ENCODE measurements at regions not wholly inside any gene's neighbourhood (a gene's known extent, or its start where the extent isn't known, plus 50 kb on each side); places are given as distances from the start of the nearest gene placed in this dataset.

- TF ChIP-seq, protein P1, sequence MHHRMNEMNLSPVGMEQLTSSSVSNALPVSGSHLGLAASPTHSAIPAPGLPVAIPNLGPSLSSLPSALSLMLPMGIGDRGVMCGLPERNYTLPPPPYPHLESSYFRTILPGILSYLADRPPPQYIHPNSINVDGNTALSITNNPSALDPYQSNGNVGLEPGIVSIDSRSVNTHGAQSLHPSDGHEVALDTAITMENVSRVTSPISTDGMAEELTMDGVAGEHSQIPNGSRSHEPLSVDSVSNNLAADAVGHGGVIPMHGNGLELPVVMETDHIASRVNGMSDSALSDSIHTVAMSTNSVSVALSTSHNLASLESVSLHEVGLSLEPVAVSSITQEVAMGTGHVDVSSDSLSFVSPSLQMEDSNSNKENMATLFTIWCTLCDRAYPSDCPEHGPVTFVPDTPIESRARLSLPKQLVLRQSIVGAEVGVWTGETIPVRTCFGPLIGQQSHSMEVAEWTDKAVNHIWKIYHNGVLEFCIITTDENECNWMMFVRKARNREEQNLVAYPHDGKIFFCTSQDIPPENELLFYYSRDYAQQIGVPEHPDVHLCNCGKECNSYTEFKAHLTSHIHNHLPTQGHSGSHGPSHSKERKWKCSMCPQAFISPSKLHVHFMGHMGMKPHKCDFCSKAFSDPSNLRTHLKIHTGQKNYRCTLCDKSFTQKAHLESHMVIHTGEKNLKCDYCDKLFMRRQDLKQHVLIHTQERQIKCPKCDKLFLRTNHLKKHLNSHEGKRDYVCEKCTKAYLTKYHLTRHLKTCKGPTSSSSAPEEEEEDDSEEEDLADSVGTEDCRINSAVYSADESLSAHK (CRISPR knock-in tag; IDR thresholded peaks at IDR 0.05; ENCODE audit: borderline replicate concordance), result no peak
- TF ChIP-seq SMARCE1 (IDR thresholded peaks at IDR 0.05; ENCODE audit: borderline replicate concordance), result no peak
- TF ChIP-seq AGO1 (IDR thresholded peaks at IDR 0.05; ENCODE audit: low read depth, low read length, poor library complexity, severe bottlenecking), result no peak
- TF ChIP-seq GTF2F1 (IDR thresholded peaks at IDR 0.05; ENCODE audit: low read length), result no peak
- TF ChIP-seq ATF4 (CRISPR knock-in tag; IDR thresholded peaks at IDR 0.05), result 0 out of 4 replicates have a peak, but pooled peaks of 1 of the 2 experiments have one; percentile 57
- no peak for TF ChIP-seq YEATS2 (CRISPR knock-in tag; IDR thresholded peaks at IDR 0.05; ENCODE audit: borderline replicate concordance)
- no peak for TF ChIP-seq ZNF143 (CRISPR knock-in tag; IDR thresholded peaks at IDR 0.05)
- no peak for TF ChIP-seq CENPT (CRISPR knock-in tag; IDR thresholded peaks at IDR 0.05; ENCODE audit: low read depth)
- TF ChIP-seq, protein P2, sequence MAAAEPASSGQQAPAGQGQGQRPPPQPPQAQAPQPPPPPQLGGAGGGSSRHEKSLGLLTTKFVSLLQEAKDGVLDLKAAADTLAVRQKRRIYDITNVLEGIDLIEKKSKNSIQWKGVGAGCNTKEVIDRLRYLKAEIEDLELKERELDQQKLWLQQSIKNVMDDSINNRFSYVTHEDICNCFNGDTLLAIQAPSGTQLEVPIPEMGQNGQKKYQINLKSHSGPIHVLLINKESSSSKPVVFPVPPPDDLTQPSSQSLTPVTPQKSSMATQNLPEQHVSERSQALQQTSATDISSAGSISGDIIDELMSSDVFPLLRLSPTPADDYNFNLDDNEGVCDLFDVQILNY (CRISPR knock-in tag; conservative IDR thresholded peaks at IDR 0.05), result no peak
- TF ChIP-seq, protein P3, sequence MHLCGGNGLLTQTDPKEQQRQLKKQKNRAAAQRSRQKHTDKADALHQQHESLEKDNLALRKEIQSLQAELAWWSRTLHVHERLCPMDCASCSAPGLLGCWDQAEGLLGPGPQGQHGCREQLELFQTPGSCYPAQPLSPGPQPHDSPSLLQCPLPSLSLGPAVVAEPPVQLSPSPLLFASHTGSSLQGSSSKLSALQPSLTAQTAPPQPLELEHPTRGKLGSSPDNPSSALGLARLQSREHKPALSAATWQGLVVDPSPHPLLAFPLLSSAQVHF (CRISPR knock-in tag; IDR thresholded peaks at IDR 0.05), result no peak
- TF ChIP-seq ZFP82 (CRISPR knock-in tag; IDR thresholded peaks at IDR 0.05; ENCODE audit: borderline replicate concordance), result no peak
- 0 out of 2 replicates have a peak, but pooled peaks have one; percentile 38 for TF ChIP-seq ZNF761 (CRISPR knock-in tag; conservative IDR thresholded peaks at IDR 0.05)
- no peak for TF ChIP-seq ZNF629 (CRISPR knock-in tag; conservative IDR thresholded peaks at IDR 0.05)
- peak; percentile 52; the same call in 1 of the 2 replicates for TF ChIP-seq RXRB (CRISPR knock-in tag; IDR thresholded peaks at IDR 0.05; ENCODE audit: borderline replicate concordance)
- TF ChIP-seq U2AF2 (IDR thresholded peaks at IDR 0.05; ENCODE audit: low read depth, low read length), result no peak
- no peak for TF ChIP-seq SMAD1 (CRISPR knock-in tag; IDR thresholded peaks at IDR 0.05; ENCODE audit: borderline replicate concordance, low read depth)
- TF ChIP-seq CSRNP2 (CRISPR knock-in tag; conservative IDR thresholded peaks at IDR 0.05; ENCODE audit: low read depth), result no peak
- TF ChIP-seq ZNF256 (CRISPR knock-in tag; conservative IDR thresholded peaks at IDR 0.05), result no peak
- peak; percentile 64; the same call in 1 of the 2 replicates for TF ChIP-seq ZNF124 (CRISPR knock-in tag; IDR thresholded peaks at IDR 0.05)
- TF ChIP-seq ZNF746 (CRISPR knock-in tag; IDR thresholded peaks at IDR 0.05), result no peak
Observed at GRCh38 chr3:177338697-177339219, 141.5 kb upstream of the TBL1XR1 start (continued).
